ENCODE measurements at regions not wholly inside any gene's neighbourhood (a gene's known extent, or its start where the extent isn't known, plus 50 kb on each side); places are given as distances from the start of the nearest gene placed in this dataset.

GRCh38 chr17:33940769-33941370, 314.2 kb upstream of the CCL2 start:
- no peak for DNase-seq (ENCODE audit: low spot score)
- Histone ChIP-seq H3K9me3 (ENCODE audit: control insufficient read depth in 4 of 4, low read length in 3 of 4) (no peaks in the 10 kb centered on the region), H3K27ac (ENCODE audit: low read depth in 1 of 2, low read length in 2 of 2) (no peak overlapping the region), H3K4me1 (ENCODE audit: control insufficient read depth in 4 of 4, insufficient read depth in 4 of 4, low read length in 3 of 4) (no peaks in the 10 kb centered on the region), H3K4me3 (ENCODE audit: low read depth in 1 of 3, low read length in 3 of 3) (no peak overlapping the region), H3K9ac (ENCODE audit: low read depth in 1 of 2, low read length in 2 of 2) (no peak overlapping the region), H3K36me3 (ENCODE audit: control insufficient read depth in 4 of 4, insufficient read depth in 3 of 4, low read depth in 1 of 4, low read length in 3 of 4) (no peaks in the 10 kb centered on the region), H3K27me3 (ENCODE audit: control insufficient read depth in 4 of 4, insufficient read depth in 4 of 4, low read length in 3 of 4) (peaks cover 0 to 7% (median 0%) of the 10 kb centered on the region in 4 donors)
- WGBS, result 76% methylated on average over 7 of the region's 7 CpGs
- TF ChIP-seq RXRA (IDR thresholded peaks at IDR 0.05), result no peak

- no peak for DNase-seq (ENCODE audit: low spot score)
- WGBS, result 71% methylated on average over 6 of the region's 6 CpGs
- peaks cover 0 to 6% (median 0%) of the 10 kb centered on the region in 4 donors for H3K27me3 ChIP-seq (ENCODE audit: control insufficient read depth in 4 of 4, insufficient read depth in 4 of 4, low read length in 3 of 4)
These were observed 313.3 kb upstream of the CCL2 start for GRCh38 chr17:33941744-33942143.

DNA sequence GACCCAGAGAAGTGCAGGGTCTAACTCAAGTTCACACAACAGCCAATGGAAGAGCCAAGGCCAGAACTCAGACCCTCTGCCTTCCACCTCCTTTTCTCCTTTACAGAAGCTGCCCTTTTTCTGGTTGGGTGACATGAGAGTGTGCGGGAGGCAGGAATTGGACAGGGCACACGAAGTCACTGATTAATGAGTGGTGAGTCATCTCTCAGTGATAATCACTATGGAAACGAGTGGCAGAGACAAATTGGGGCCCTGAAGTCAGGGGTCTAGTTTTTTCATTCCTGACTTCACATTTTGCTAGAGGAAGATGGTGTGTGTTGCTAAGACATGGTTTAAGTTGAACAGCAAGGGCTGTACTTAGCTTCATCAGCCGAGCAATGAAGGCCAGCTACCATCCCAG, 312.7 kb upstream of the CCL2 start:
- DNase-seq (ENCODE audit: low spot score), result no peak
- H3K36me3 ChIP-seq (ENCODE audit: control insufficient read depth in 4 of 4, insufficient read depth in 3 of 4, low read depth in 1 of 4, low read length in 3 of 4), result no peaks in the 10 kb centered on the region
- no peak overlapping the region for H3K27ac ChIP-seq (ENCODE audit: low read depth in 1 of 2, low read length in 2 of 2)
- H3K4me3 ChIP-seq (ENCODE audit: low read depth in 1 of 3, low read length in 3 of 3), result no peak overlapping the region
- no peak for TF ChIP-seq CTCF (IDR thresholded peaks at IDR 0.05; ENCODE audit: low read depth, low read length, missing input control)
- H3K9me3 ChIP-seq (ENCODE audit: control insufficient read depth in 4 of 4, low read length in 3 of 4), result no peaks in the 10 kb centered on the region
- no peak overlapping the region for H3K9ac ChIP-seq (ENCODE audit: low read depth in 1 of 2, low read length in 2 of 2)
- WGBS, result 24% methylated on average over 4 of the region's 4 CpGs
- H3K27me3 ChIP-seq (ENCODE audit: control insufficient read depth in 4 of 4, insufficient read depth in 4 of 4, low read length in 3 of 4), result peaks cover 0 to 5% (median 0%) of the 10 kb centered on the region in 4 donors
- H3K4me1 ChIP-seq (ENCODE audit: control insufficient read depth in 4 of 4, insufficient read depth in 4 of 4, low read length in 3 of 4), result no peaks in the 10 kb centered on the region

More at GRCh38 chr17:33941744-33942143, 313.3 kb upstream of the CCL2 start:
- Histone ChIP-seq H3K4me1 (ENCODE audit: control insufficient read depth in 4 of 4, insufficient read depth in 4 of 4, low read length in 3 of 4) (no peaks in the 10 kb centered on the region), H3K9me3 (ENCODE audit: control insufficient read depth in 4 of 4, low read length in 3 of 4) (no peaks in the 10 kb centered on the region), H3K27ac (ENCODE audit: low read depth in 1 of 2, low read length in 2 of 2) (no peak overlapping the region), H3K4me3 (ENCODE audit: low read depth in 1 of 3, low read length in 3 of 3) (no peak overlapping the region), H3K36me3 (ENCODE audit: control insufficient read depth in 4 of 4, insufficient read depth in 3 of 4, low read depth in 1 of 4, low read length in 3 of 4) (no peaks in the 10 kb centered on the region), H3K9ac (ENCODE audit: low read depth in 1 of 2, low read length in 2 of 2) (no peak overlapping the region)
- TF ChIP-seq YY1 (IDR thresholded peaks at IDR 0.05) (no peak), EGR1 (IDR thresholded peaks at IDR 0.05; ENCODE audit: low read depth in 2 of 2) (no peak), RXRA (IDR thresholded peaks at IDR 0.05) (no peak), FOXA2 (IDR thresholded peaks at IDR 0.05) (no peak)
- TF ChIP-seq, protein P1, sequence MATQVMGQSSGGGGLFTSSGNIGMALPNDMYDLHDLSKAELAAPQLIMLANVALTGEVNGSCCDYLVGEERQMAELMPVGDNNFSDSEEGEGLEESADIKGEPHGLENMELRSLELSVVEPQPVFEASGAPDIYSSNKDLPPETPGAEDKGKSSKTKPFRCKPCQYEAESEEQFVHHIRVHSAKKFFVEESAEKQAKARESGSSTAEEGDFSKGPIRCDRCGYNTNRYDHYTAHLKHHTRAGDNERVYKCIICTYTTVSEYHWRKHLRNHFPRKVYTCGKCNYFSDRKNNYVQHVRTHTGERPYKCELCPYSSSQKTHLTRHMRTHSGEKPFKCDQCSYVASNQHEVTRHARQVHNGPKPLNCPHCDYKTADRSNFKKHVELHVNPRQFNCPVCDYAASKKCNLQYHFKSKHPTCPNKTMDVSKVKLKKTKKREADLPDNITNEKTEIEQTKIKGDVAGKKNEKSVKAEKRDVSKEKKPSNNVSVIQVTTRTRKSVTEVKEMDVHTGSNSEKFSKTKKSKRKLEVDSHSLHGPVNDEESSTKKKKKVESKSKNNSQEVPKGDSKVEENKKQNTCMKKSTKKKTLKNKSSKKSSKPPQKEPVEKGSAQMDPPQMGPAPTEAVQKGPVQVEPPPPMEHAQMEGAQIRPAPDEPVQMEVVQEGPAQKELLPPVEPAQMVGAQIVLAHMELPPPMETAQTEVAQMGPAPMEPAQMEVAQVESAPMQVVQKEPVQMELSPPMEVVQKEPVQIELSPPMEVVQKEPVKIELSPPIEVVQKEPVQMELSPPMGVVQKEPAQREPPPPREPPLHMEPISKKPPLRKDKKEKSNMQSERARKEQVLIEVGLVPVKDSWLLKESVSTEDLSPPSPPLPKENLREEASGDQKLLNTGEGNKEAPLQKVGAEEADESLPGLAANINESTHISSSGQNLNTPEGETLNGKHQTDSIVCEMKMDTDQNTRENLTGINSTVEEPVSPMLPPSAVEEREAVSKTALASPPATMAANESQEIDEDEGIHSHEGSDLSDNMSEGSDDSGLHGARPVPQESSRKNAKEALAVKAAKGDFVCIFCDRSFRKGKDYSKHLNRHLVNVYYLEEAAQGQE (IDR thresholded peaks at IDR 0.05), result no peak

- H3K27ac ChIP-seq (ENCODE audit: low read depth in 1 of 2, low read length in 2 of 2), result no peak overlapping the region
- H3K36me3 ChIP-seq (ENCODE audit: control insufficient read depth in 4 of 4, insufficient read depth in 3 of 4, low read depth in 1 of 4, low read length in 3 of 4), result no peaks in the 10 kb centered on the region
- no peaks in the 10 kb centered on the region for H3K9me3 ChIP-seq (ENCODE audit: control insufficient read depth in 4 of 4, low read length in 3 of 4)
- DNase-seq (ENCODE audit: low spot score), result no peak
- H3K27me3 ChIP-seq (ENCODE audit: control insufficient read depth in 4 of 4, insufficient read depth in 4 of 4, low read length in 3 of 4), result peaks cover 0 to 2% (median 0%) of the 10 kb centered on the region in 4 donors
- no peak overlapping the region for H3K9ac ChIP-seq (ENCODE audit: low read depth in 1 of 2, low read length in 2 of 2)
- TF ChIP-seq FOXA1 (IDR thresholded peaks at IDR 0.05), result no peak
- TF ChIP-seq, protein P1 (IDR thresholded peaks at IDR 0.05), result no peak
- no peak for TF ChIP-seq HNF4A (conservative IDR thresholded peaks at IDR 0.05)
- no peak for TF ChIP-seq YY1 (IDR thresholded peaks at IDR 0.05)
- TF ChIP-seq SP1 (IDR thresholded peaks at IDR 0.05), result no peak
- no peak for TF ChIP-seq EGR1 (IDR thresholded peaks at IDR 0.05; ENCODE audit: low read depth in 2 of 2)
- no peak for TF ChIP-seq FOXA2 (IDR thresholded peaks at IDR 0.05)
- no peak for TF ChIP-seq HNF4G (IDR thresholded peaks at IDR 0.05)
- H3K4me3 ChIP-seq (ENCODE audit: low read depth in 1 of 3, low read length in 3 of 3), result no peak overlapping the region
- no peaks in the 10 kb centered on the region for H3K4me1 ChIP-seq (ENCODE audit: control insufficient read depth in 4 of 4, insufficient read depth in 4 of 4, low read length in 3 of 4)
- WGBS, result 55% methylated on average over 4 of the region's 4 CpGs
These were observed 310.7 kb upstream of the CCL2 start for GRCh38 chr17:33944412-33944811.

Data from liver (tissue), 8 donors.